Activated T-helper 1 cell treated with anti-CD3 and anti-CD28 coated beads, Interleukin-2, amount 50 U/mL, for 16 hours (primary cell): ENCODE measurements at regions not wholly inside any gene's neighbourhood (a gene's known extent, or its start where the extent isn't known, plus 50 kb on each side); places are given as distances from the start of the nearest gene placed in this dataset.

Experiments
- DNase-seq, 2 donors: peaks; one replicate each; pipeline ENCODE4 v3.0.0-alpha.2; 2020; ENCODE audit warnings: low read depth in 1 of 2, low spot score in 1 of 2

DNA sequence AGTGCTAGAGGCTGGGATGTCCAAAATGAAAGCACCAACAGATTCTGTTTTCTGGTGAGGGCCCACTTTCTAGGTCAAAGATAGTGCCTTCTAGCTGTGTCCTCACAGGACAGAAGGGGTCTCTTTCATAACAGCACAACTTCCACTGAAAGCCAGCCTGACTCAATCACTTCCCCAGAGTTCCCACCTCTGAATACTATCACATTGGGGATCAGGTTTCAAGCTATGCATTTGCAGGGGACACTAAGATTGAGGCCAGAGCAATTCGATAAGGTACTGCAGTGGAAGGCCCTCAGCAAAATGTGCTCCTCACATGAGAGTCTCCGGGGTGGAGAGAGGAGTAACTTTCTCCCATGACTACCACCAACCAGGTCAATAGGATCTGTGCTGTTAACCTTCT, 1501.5 kb downstream of the EFNB2 start:
- DNase-seq: no peak

DNA sequence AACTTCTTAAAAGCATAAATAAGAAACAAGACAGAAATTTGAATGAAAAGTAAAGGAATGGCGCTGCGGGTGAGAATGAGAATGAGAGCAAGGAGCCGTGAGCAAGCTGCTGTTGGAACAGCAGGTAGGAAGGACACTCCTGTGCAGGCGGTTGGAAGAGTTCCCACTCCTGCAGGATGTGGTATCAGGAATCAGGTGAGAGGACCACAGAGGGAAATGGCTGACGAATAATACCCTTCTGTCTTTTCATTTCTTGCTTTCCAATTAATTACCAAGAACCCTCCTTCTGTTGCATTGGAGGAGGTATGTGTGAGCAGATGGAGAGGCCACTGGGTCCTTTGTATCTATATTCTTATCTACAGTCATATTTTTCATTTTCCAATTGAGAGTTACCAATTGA, 1504.2 kb downstream of the EFNB2 start:
- no peak for DNase-seq

DNA sequence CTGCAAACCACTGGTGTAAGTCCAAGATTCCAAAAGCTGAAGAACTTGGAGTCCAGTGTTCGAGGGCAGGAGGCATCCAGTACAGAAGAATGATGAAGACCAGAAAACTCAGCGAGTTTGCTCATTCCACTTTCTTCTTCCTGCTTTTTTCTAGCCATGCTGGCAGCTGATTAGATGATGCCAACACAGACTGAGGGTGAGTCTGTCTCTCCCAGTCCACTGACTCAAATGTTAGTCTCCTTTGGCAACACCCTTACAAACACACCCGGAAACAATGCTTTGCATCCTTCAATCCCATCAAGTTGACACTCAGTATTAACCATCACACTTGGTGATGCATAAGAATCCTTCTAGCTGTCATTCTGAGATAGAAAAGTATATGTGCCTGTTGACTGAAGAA, 1504.6 kb downstream of the EFNB2 start:
- DNase-seq: no peak

DNA sequence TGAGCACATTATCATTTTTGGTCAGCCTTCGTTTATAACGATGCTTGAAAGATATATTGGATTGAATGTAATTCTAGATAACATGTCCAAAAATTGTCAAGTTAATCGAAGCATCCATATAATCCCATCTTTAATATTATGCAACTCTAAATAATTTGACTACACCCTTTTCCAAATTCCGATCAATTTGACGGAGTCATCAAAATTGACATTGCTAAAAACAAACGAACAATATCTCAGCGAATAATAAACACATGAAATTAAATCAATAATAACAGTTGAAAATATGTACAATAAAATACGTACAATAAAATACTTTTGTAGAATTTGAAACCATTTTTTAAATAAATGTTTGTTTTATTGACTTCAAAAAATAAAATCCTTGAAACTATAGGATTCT, 1516.4 kb downstream of the EFNB2 start:
- no peak for DNase-seq

DNA sequence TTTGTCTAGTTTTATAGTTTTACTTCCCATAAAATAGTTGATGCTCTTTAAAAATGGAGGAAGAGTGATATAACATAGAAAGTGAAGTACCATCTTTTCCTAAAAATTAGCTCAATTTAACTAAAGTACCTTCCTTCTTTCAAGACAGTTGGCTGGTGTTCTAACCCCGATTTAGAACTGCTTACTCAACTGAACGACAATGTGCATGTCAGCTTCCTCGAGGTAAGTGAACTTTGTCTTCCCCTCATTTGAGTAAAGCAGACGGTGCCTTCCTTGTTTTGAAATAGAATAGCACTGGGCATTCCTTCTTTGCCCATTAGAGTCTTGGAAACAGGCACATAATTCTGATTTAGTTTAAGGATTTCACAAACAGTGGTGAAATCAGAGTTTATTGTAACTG, 1519.2 kb downstream of the EFNB2 start:
- DNase-seq: no peak

DNA sequence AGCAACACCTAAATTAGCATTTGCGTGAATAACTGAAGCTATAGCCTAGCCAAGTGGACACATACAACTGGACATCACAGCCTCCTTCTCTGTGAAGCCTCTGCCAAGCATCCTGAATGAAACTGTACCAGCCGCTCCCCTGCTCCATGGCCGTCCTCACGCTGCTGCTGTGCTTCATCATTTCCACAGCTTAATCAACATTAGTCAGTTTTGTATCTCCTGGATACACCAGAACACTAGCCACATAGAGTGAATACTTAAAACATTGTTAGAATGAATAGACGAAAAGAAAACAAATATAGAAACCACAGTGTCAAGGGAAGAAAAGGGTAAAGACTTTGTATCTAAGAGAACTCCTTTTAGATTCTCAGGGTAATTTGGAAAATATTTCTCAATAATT, 1526.9 kb downstream of the EFNB2 start:
- DNase-seq: no peak

DNA sequence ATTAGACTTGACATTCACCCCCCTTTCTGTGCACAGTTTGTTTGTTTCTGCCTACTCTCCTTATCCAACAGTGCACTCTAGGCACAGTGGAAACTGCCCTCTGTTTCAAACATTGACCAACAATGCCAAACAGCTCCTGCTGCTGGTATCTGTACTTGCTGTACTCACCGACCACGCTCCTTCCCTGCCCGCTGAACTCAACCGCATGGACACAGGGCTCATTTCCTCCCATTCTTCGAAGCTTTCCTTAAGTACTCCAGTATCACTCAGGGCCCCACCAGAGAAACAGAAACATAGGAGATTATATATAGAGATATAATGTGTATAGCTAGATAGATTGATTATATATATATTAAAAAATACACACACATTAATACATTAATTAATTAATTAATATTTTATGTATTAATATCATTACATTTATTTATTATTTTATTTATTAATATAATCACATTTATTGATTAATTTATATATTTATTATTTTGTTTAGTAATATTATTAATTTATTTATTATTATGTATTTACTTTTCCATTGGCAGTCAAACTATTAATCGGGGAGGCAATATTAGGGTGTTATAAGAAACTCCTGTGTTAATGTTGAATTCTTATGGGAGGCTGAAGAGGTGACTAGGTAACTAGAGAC, 1528.2 kb downstream of the EFNB2 start:
- DNase-seq: no peak

DNA sequence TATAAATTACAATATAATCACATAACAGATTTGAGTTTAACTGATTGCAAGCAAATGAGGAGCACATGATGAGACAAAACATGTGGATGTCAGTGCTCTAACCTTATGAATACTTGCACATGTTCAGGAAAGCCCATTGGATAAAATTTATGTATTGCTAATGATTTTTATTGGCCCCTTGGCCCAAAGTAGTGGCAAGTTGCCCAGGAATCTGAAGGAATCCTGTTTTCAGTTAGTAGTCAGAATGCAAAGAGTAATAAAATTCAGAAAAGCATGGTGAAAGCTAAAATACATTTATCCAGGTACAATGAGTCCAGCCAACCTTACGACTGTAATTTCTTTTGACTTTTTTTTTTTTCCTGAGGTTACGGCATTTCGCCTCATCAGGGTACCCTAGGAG, 1539.4 kb downstream of the EFNB2 start:
- DNase-seq: no peak

DNA sequence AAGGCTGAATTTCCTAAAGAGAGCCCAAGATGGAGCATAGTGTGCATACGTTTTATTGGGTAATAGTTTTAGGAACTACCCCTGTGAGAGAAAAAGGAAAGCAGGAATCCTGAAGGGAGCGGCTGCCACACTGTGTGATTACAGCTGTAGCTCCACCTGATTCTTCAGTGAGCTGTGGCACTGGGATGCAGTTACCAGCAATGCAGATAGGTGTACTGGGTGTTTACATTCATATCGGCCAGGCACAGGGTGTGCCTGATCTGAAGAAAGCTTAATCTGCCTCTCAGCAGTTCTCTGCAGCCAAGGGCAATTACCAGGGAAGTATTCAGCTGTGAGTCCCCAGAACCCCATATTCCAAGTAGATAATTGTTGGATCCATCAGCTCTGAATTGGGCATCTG, 1541.8 kb downstream of the EFNB2 start:
- no peak for DNase-seq

DNA sequence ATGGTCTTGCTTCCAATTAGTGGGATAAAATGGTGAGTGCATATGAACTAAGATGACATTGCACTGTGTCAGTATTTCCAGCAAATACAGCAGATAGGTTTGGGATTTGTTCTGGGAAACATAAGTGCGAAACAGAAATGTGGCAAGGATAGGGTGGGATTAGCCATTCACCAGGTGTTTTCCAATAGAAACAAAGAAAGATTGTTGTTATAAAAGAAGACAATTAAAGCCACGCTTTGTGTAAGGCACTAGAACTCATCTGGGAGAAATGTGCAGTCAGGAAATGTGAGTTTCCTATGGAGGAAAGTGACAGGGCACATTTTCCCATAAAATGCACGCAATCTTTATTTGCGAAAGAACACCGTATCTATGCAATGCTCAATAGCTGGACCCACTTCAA, 1547.8 kb downstream of the EFNB2 start:
- DNase-seq: no peak

DNA sequence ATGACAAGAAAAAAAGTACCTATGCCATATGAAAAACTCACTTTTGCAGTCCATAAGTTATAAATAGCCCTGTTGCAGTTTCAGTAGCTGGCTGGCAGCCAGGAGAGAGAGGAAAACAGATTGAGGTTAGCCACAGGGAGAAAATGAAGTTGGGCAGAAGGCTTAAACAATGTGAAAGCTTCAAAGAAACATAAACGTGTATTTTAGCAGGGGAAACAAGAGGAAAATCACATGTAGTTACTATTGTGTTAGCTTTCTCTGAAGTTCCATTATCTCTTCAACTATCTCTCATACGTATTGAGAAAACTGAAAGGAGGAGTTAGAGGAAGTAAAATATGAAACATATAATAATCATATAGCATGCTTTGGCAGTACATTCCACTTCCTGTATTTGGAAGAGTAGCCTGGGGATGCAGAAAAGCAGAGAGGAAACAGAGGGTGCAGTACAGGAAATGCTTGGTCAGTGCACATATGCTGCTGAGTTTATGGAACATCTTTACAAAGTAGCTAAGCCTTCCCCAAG, 1551.1 kb downstream of the EFNB2 start:
- DNase-seq: no peak

DNA sequence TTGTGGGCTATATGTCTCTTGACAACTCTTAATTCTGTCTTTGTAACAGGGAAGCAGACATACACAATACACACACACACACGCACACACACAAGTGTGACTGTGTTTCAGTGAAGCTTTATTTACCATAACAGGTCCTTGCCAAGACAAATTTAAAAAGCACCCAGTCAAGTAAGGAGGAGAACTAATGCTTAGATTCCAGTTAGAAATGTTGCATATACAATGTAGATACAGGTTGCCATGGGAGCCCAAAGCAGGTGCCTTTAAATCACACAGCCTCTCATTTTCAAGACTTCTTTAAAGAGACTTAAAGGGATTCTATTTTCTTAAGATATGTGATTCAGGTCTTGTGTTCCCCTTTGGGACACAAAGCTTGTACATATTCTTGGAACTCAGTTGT, 1551.9 kb downstream of the EFNB2 start:
- DNase-seq: no peak

DNA sequence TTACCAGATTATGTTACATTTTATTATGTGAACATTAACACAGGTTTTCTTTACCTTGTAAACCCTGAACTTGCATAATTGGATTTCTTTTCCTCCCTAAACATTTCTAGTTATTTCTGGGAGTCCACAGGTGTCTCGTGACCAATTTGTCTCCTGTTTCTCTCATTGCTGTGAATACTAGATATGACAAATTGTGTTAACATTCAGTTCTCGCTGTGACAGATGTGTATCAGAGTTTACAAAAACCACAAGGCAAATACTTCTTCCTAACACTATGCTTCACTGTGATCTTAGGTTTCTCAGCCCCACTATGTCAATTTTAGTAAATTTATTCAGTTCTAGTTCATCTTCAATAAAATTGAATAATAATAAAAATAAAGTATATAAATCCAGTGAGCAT, 1554.9 kb downstream of the EFNB2 start:
- no peak for DNase-seq

DNA sequence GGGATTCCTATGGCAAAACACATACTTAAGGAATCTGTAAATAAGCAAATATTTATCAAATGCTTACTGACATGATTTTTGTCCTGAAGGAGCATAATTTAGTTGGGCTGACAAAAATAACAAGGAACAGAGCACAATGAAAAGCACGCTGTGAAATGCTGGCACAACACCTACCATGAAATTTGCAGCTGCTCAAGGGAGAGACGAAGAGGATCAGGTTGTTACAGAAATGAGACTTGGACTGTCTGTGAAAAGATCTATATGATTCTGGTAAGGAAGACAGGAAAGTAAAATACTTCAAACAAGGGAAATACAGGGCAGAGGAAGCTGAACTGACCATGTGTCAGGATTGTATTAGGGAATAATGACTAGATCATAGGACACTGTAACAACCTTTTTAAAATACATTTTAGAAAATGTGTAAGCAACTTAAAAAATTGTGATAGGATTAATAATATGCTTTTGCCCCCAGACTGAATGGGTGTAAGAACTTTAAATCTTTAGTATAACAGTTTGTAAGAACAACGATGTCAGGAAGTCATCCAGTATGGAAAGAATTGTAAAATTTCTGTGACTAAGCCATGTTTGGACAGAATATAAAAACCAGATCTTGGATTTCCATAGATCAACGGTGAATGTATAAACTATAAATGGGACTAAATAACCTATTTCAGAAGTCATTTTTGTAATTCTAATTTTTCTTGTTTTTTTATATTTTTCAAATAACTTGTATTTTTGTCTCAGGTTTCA, 1556.0 kb downstream of the EFNB2 start:
- no peak for DNase-seq

DNA sequence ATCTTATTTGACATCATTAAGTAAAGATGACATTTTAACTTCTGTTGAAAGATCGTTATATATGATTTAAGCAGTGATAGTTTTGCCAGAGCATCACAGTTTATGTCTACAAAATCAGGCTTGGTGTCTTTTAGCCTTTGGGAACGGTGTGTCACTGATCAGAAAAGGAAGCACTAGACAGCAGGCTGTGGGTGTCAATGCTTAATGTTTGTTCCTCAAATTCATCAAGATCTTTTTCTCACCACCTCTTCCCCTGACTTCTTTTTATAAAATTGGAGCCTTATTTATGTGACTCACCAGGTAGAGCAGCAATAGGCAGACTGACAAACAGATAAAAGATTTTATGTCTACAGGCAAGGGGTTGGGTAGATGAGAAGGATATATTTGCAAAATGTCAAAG, 1558.5 kb downstream of the EFNB2 start:
- DNase-seq: no peak

DNA sequence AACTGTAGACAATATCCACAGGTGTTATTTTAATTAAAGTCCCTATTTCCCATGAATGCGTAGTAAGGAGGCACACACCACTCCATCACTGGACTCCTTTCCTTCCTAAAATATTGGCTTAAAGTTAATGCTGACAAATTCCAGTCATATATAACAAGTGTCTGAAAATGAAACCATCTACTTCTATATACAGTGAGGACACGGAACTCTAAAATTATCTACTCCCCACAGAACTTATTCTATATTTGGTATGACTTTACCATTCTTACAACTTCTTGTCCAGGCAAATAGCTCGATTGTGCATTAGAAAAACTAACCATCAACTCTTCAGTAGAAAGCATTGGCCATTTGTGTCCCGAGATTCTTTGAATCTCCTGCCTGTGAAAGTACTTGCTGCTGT, 1560.2 kb downstream of the EFNB2 start:
- DNase-seq: no peak

DNA sequence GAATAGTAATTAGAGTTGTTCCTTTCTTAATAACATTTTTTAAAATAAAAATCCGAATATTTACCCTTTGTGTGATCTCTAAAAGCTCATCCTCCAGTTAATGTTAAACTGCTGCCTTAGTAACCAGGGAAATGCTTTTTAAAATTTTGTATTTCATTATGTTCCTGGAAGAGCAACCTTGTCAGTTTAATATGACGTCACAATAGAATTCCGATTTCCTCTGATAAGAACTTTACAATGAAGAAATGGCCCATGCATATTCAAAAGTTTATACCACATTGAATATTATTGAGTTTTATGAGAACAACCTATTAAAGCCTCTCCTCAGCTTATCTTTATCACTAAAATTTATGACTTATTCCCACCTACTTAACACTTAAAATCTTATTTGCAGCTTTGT, 1566.6 kb downstream of the EFNB2 start:
- no peak for DNase-seq

DNA sequence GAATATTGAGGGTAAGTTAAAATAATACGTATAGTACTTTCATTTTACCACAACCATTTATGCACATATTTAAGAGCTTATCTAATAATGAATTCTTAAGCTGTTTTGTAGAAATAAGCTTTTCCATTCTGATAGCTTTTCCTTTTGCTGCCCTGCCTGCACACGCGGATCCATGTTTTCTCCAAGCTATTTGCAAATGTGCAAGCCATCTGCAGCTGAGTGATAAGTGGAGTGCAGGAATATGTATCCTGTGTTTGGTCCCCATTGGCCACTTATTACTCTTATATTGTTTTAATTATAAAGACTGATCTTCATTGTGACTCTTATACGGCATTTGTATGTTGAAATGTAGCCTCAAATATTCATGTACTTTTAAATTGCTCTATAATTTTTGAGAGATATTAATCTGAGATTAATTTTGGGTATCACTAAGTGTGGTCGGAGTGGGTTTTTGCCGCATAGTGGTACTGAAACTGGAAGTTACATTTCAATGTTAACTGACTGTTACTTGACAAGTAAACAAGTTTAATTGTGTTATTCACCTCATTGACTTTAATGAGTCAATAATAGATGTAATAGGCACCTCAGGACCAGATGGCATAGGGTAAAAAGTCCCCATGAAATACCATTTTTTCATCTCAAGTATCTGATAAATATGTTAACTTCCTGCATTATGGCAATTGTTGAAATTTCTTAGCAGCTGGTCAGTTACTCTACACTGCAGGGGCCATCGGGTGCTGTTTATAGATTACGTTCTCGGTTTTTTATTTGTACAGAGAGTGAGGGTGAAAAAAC, 1567.4 kb downstream of the EFNB2 start:
- DNase-seq: no peak

DNA sequence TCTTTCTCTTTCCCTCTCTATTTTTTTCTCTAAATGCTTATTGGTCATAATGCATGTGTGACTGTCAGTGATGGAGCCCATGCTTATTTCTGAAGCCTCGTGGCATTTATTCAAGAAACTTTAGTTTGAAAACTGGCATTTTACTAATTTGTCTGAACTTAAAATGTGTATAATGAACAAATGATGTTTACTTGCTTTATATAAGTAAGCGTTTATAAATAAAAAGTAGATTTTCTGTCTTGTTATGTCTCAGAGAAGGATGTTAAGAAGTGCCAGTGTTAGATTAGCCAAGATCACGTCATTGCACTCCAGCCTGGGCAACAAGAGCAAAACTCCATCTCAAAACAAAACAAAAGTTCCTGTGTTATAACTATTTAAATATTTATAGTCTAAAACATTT, 1568.1 kb downstream of the EFNB2 start:
- no peak for DNase-seq

DNA sequence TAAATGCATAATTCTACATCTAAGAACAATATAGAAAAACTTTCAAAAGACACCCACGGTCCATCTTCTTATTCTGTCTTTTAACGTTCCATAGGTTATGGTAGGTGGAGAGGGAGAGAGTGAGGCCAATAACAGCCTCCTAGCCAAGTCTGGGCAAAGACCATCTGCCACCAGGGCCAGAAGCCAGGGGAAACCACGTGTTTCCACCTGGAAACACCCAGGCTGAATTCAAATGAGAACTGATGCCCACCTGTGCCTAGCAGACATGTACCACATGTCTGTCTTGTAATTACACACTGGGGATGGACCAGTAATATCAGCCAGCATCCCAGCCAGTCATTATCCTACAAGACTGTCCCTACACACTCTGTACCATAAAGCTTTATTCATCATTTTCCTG, 1573.1 kb downstream of the EFNB2 start:
- DNase-seq: no peak

DNA sequence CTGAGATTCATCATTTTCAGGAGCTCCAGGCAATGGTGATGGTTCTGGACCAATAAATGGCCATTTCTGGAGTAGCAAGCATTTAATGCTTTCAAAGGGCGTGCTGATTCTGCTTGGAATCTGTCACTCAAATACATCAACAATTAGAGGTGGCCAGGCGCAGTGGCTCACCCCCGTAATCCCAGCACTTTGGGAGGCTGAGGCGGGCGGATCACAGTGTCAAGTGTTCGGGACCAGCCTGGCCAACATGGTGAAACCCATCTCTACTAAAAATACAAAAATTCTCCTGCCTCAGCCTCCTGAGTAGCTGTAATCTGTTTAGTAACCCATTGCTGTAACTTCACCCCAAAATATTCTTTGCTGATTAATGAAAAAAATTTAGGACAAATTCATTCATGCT, 1574.2 kb downstream of the EFNB2 start:
- no peak for DNase-seq

DNA sequence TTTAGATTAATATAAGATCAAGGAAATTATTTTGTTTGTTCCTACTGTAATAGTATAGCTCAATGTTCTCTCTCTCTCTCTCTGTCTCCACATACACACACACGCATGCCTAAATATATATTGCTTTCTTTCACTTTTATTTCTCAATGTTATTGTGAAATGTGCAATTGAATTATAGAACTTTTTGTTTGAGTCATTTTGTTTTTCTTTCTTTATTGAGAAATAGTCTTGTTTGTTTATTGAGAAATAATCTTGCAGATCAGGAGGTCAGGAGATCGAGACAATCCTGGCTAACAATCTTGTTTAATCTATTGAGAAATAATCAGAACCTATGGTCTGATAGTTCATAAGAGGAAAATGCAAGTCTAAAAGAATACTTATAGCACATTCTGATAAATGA, 1581.3 kb downstream of the EFNB2 start:
- DNase-seq: no peak
